ENCODE measurements at regions not wholly inside any gene's neighbourhood (a gene's known extent, or its start where the extent isn't known, plus 50 kb on each side); places are given as distances from the start of the nearest gene placed in this dataset.

- Histone ChIP-seq H3K79me2 (ENCODE audit: insufficient read depth, low read length) (no peaks in the 10 kb centered on the region), H3K4me3 (ENCODE audit: insufficient read depth, low read length, poor library complexity, severe bottlenecking) (no peak overlapping the region), H3K27ac (ENCODE audit: low read depth, low read length) (no peak overlapping the region), H3K9me3 (ENCODE audit: insufficient read depth, low read length) (no peaks in the 10 kb centered on the region), H3K9ac (ENCODE audit: low read length) (no peak overlapping the region), H3K36me3 (ENCODE audit: low read length) (no peaks in the 10 kb centered on the region), H3F3A (ENCODE audit: insufficient read depth) (no peaks in the 10 kb centered on the region), H3K27me3 (ENCODE audit: low read length) (no peaks in the 10 kb centered on the region), H3K9me2 (replicated peaks; ENCODE audit: insufficient read depth, low read length) (no peaks in the 10 kb centered on the region), H2AFZ (ENCODE audit: low read depth, low read length, severe bottlenecking) (no peak overlapping the region), H4K20me1 (ENCODE audit: low read depth, low read length) (no peaks in the 10 kb centered on the region), H3K4me2 (ENCODE audit: low read depth, low read length, poor library complexity, severe bottlenecking) (no peak overlapping the region)
- TF ChIP-seq CTCF (IDR thresholded peaks at IDR 0.05; ENCODE audit: insufficient read depth, low read length, poor library complexity, severe bottlenecking) (no peak), EZH2phosphoT487 (conservative IDR thresholded peaks at IDR 0.05; ENCODE audit: low read length) (no peak)
These were observed 671.2 kb downstream of the TBC1D22A start for GRCh38 chr22:47433627-47434026.

- no peak overlapping the region for H3K27ac ChIP-seq (ENCODE audit: low read depth, low read length)
- H3K9ac ChIP-seq (ENCODE audit: low read length): no peak overlapping the region
- H4K20me1 ChIP-seq (ENCODE audit: low read depth, low read length): no peaks in the 10 kb centered on the region
- H3K4me3 ChIP-seq (ENCODE audit: insufficient read depth, low read length, poor library complexity, severe bottlenecking): no peak overlapping the region
- no peaks in the 10 kb centered on the region for H3K79me2 ChIP-seq (ENCODE audit: insufficient read depth, low read length)
- H3K27me3 ChIP-seq (ENCODE audit: low read length): no peaks in the 10 kb centered on the region
- no peaks in the 10 kb centered on the region for H3K36me3 ChIP-seq (ENCODE audit: low read length)
- no peaks in the 10 kb centered on the region for H3F3A ChIP-seq (ENCODE audit: insufficient read depth)
- H3K9me2 ChIP-seq (replicated peaks; ENCODE audit: insufficient read depth, low read length): no peaks in the 10 kb centered on the region
- H2AFZ ChIP-seq (ENCODE audit: low read depth, low read length, severe bottlenecking): no peak overlapping the region
- no peak overlapping the region for H3K4me2 ChIP-seq (ENCODE audit: low read depth, low read length, poor library complexity, severe bottlenecking)
- no peak for TF ChIP-seq CTCF (IDR thresholded peaks at IDR 0.05; ENCODE audit: insufficient read depth, low read length, poor library complexity, severe bottlenecking)
- no peak for TF ChIP-seq EZH2phosphoT487 (conservative IDR thresholded peaks at IDR 0.05; ENCODE audit: low read length)
- H3K9me3 ChIP-seq (ENCODE audit: insufficient read depth, low read length): no peaks in the 10 kb centered on the region
These were observed 670.2 kb downstream of the TBC1D22A start for GRCh38 chr22:47432683-47433082.

GRCh38 chr22:47423861-47424820, 661.7 kb downstream of the TBC1D22A start:
- H3K9ac ChIP-seq (ENCODE audit: low read length): no peak overlapping the region
- no peaks in the 10 kb centered on the region for H3K9me2 ChIP-seq (replicated peaks; ENCODE audit: insufficient read depth, low read length)
- H3K36me3 ChIP-seq (ENCODE audit: low read length): no peaks in the 10 kb centered on the region

More at GRCh38 chr22:47423861-47424820, 661.7 kb downstream of the TBC1D22A start:
- no peaks in the 10 kb centered on the region for H4K20me1 ChIP-seq (ENCODE audit: low read depth, low read length)
- no peaks in the 10 kb centered on the region for H3F3A ChIP-seq (ENCODE audit: insufficient read depth)
- H3K4me2 ChIP-seq (ENCODE audit: low read depth, low read length, poor library complexity, severe bottlenecking): no peak overlapping the region
- H3K4me3 ChIP-seq (ENCODE audit: insufficient read depth, low read length, poor library complexity, severe bottlenecking): no peak overlapping the region
- H2AFZ ChIP-seq (ENCODE audit: low read depth, low read length, severe bottlenecking): no peak overlapping the region
- no peak overlapping the region for H3K27ac ChIP-seq (ENCODE audit: low read depth, low read length)
- H3K79me2 ChIP-seq (ENCODE audit: insufficient read depth, low read length): no peaks in the 10 kb centered on the region
- no peaks in the 10 kb centered on the region for H3K9me3 ChIP-seq (ENCODE audit: insufficient read depth, low read length)
- H3K27me3 ChIP-seq (ENCODE audit: low read length): no peaks in the 10 kb centered on the region
- TF ChIP-seq EZH2phosphoT487 (conservative IDR thresholded peaks at IDR 0.05; ENCODE audit: low read length) (no peak), CTCF (IDR thresholded peaks at IDR 0.05; ENCODE audit: insufficient read depth, low read length, poor library complexity, severe bottlenecking) (no peak)
